Stimulated activated CD4-positive, alpha-beta T cell treated with anti-CD3 and anti-CD28 coated beads, Interleukin-15, amount 100 ng/mL, for 1 hour (primary cell): ENCODE measurements at regions not wholly inside any gene's neighbourhood (a gene's known extent, or its start where the extent isn't known, plus 50 kb on each side); places are given as distances from the start of the nearest gene placed in this dataset.

Experiments used
- DNase-seq, 2 donors: peaks; one replicate each; pipeline ENCODE4 v3.0.0-alpha.2; 2020; ENCODE audit warnings: low read depth in 1 of 2, low spot score in 1 of 2

DNA sequence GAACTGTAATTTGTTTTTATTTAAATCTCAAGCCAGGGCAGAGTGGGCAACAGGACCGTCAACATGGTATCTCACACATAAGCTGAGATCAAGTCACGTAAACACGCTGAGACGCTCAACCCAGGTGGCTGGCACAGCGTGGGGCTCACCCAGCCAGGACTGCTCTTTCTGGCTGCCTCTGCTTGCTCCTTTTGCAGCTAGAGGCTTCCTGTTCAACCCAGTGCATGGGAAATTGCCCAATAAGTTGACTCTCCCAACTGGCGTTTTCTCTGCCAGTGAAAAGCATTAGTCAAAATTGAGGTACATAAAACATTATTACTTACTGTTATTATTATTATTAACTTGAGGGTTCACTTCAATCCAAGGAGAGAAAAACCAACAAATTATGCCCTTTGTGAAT lies 398.1 kb downstream of the NR2F2 start:
- no peak for DNase-seq

DNA sequence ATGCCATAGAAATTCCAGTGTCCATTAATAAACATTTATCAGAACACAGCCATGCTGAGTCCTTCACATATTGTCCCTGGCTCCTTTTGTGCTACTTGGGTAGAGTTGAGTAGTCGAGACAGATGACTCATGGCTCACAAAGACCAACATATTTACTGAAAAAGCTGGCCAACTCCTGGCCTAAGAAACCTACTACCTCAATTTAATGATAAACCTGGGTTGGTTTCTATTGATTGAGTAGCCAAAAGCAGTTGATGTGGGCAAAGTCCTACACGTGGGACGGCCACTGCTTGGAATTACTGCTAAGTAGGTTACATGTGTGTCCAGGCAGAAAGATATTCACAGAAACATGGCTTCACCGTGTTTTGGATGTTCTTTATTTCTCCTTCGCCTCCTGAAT lies 402.2 kb downstream of the NR2F2 start:
- DNase-seq: no peak

DNA sequence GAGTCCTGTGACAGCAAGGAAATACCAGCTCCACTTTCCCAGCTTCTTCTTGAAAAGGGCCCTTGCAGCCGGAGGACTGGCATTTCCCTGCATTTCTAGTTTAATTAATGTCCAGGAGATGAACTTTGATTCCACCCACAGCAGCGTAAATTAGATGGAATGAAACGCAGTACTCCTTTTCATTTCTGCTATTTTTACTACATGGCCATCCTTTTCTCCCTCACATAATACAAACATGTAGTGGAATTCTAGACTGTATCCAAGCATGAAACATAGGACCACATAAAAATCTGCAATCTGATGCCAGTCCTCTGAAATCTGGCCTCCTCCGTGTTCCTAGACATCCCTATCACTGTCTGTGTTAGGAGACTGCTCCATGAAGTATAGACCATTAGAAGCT lies 403.2 kb downstream of the NR2F2 start:
- DNase-seq: no peak

DNA sequence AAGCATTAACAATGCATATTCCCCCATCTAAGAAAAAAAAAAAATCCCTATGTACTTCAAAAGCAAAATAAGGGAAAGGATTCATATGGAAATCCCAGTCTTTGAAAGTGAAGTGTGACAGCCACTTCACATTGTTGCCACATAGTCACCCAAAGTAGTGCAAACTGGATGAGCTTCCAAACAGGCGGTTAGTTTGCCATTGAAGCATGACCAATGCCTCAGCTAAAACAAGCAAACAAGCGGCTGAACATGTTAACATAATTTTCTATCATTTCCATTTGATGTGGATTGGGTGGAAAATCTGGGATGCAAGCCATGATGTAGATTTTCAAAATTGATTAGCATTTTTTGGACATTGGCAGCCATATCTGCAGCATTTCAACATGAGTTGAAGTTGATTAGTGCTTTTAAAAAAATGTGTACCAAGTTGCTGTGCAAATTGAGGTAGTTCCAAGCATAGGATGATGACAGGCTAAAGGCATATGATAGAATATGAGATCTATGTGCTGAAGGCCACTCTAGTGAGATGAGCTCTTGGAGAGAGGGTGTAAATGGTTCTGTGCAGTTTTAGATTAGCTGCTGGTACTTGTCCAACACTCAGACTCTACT lies 405.2 kb downstream of the NR2F2 start:
- no peak for DNase-seq

DNA sequence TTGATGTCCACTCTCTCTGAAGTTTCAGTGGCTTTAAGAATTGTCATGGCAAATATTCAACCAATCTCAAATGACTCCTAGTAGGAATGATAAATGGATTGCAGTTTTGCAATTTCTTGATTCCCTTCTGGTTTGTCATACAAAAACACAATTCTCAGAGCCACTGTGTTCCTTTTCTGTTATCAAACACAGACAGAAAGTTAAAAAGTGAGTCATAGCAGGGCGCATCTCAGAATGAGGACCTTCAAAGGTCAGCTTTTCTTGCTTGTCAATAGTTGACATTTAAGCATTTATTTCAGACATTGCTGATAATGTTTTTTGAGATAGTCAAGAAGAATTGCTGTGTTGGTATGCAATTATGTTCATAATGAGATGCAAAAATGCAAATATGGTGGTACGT lies 405.9 kb downstream of the NR2F2 start:
- DNase-seq: no peak

DNA sequence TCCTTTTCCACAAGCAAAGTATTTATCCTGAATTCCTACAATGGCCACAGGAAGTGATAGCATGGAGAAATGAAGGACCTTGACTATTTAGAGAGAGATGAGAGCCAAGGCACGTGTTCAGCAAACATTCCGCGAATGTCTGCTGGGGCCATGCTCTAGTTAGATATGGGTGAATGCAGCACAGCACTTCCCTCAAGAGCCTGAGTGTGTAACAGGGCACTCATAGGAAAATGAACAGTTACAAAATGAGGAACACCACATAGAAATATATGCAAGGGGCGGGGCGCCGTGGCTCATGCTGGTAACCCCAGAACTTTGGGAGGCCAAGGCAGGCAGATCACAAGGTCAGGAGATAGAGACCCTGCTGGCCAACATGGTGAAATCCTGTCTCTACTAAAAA lies 406.9 kb downstream of the NR2F2 start:
- DNase-seq: no peak

DNA sequence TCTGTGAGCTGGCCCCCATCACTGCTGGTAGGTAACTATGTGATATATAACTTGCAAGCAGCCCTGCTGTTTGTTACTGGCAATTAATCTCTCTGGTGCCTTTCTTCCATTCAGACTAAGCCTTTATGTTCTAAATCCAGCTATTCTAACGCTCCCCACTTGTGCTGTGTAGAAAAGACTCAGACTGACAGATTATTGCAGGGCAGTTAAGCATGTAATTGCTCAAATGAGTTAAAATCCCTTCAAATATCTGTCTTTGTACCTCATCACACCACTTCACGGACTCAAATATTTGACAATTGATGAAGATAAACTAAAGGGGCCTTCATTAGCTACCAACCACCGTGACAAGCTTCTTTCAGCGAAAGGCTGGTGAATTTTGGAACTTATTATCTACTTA lies 416.2 kb downstream of the NR2F2 start:
- DNase-seq: no peak

DNA sequence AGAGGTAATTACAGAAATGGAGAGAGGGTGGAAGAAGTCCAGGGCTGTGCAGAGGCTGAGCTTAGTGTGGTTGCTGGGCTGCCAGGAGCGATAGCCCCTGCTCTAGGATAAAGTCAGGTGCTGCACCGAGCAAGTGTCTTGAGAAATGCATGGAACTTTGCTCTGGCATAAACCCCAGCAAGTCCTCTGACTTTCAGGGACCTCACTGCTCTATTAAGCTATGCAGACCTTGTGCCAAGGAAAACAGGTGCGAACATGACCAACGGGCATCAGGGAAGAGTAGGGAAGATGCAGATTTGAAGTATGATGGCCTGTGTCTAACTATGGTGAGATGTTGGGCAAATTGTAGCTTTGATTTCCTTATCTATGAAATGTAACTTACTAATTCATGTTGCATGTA lies 416.8 kb downstream of the NR2F2 start:
- no peak for DNase-seq

DNA sequence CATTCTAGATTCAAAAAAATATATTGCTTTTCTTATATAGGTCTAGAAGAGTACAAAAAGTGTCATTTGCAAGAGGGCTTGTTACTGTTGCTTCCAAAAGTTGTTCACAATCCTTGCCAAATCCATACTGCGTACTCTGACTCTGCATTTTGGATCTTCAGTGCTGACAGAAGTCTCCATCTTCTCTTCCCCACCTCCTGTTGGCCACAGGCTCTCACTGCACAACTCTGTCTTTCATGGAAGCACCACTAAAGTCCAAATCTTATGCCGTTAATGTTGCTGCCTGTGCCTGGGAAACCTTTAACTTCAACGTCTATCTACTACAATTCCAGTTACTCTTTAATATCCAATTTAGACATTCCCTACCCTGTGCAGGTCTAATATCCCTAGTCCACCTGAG lies 419.9 kb downstream of the NR2F2 start:
- no peak for DNase-seq

DNA sequence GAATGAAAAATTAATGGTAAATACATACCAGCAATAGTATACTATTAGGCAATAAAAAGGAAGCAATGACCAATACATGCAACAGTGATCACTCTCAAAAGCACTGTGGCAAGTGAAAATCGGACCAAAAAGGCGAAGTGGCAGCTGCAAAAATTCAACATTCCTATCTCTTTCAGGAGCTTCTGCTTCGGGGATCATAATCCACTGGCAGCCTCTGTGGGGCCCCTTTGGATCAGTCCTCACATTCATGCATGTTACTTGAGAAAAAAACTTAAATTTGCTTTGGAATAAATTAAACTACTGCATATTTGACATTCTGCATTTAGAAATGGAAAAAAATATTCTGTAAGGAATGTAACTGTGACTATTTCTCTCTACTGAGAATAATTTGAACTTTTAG lies 425.6 kb downstream of the NR2F2 start:
- no peak for DNase-seq

DNA sequence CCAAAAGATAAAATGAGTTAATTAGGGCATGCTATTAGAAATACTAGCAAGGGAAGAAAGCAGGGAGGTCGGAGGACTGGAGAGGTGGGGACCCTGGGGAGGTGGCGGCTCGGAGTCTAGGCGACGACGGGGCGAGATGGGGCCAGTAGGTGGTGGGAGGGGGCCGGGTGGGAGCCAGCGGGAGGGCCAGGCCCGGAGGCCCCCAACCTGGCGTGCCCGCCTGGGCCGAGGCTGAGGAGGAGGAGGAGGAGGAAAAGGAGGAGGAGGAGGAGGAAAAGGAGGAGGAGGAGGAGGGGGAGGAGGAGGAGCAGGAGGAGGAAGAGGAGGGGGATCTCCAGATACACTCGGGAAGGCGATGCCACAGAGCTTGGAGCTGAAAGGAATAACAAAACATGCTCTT lies 426.2 kb downstream of the NR2F2 start:
- no peak for DNase-seq

DNA sequence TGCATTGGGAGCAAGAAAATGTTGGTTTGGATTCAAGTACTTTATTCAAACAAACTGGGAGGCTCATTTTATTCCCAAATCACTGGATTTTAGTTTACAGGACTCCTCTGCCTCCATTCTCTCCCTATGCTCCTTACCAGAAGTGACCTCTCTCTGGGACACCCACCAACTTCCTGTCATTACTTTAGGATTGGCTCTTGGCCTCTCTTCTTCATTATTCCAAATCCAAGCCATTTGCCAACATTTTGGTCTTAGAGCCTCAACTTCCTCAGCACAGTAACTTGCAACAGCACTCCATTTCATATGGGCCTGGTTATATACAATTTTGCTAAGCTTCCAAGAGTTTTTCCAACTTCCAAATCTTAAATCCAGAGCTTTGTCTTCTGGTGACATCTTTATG lies 432.1 kb downstream of the NR2F2 start:
- DNase-seq: no peak

DNA sequence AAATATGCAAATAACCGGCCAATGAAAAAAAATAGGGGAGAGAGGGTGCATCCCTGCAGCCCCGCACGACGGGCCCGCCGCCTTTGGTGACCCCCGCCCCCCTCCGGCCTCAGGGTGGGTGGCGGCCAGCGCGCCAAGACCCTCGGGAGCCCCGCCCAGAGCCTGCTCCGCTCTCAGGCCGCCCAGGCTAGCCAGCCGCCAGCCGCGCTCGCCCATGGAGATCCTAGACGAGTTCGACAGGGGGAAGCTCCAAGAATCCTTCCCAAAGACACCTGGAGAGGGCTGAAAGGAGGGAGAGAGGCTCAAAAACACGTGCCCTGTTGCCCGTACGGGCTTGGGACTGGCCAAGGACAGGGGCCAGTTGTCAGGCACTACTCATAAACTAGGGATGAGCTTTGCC lies 434.0 kb downstream of the NR2F2 start:
- no peak for DNase-seq

DNA sequence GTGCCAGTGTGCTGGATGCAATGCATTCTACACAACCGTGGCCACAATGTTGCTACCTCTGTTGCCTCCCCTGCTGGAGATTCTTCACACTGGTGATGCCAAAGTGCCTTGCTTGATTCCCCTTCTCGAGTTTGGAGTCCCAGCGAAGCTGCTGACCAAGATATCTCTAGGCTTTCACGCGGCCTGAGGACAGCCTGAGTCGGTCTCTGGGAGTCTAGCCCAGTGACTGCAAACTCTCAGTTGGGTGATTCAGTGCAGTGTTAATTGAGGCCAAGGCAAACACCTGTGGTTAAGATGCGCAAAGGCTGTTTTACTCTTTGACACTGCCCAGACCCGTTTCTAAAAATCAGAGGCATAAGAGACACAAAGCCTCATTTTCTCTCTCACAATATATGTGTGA lies 434.4 kb downstream of the NR2F2 start:
- DNase-seq: no peak

DNA sequence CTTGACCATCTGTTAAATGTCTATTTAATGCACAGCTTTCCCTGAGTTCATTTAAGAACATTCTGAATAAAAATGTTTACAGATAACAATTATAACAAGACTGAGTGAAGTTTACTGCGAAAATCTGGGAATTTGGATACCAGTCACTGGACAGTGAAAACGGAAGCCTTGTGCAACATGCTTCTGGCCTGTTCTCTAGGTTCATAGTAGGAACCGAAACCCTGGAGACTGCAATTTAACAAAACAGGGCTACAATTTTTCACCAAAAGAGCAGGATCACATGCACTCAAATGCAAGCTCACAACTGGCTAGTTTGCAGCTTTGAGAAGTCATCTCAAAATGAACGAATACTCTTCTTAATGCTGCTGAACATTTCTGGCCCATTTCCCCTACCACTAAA lies 435.9 kb downstream of the NR2F2 start:
- no peak for DNase-seq

DNA sequence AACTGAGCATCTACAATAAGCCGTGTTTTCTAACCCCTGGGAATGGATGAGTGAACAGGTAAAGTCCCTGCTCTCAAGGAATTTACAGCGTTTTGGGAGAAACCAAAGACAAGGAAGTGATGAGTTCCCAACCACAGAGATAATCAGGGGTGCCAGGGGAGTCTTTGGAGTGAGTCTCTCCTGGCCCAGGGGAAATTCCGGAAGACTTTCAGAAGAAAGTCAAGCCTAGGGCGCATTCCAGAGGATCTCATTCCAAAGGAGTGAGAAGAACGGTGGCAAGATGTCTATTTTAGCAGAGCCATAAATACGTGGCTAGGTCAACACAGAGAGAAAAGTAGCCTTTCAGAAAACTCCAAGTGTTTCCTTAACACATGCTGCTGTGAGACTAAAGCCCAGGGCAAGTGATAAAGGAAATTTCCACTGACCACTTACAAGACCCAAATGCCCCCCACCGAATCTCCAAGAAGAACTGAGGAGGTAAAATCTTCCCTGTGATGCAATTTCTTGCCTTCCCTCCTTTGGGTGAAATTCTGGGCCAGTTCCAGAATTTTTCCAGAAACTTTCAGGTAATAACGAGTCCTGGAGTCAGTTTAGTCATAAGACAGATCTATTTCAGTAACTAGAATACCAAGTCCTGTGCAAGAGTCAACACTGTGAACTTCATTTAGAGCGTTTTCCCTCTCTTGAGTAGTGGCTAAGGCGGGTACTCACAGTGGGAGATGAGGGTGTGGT lies 437.4 kb downstream of the NR2F2 start:
- no peak for DNase-seq

DNA sequence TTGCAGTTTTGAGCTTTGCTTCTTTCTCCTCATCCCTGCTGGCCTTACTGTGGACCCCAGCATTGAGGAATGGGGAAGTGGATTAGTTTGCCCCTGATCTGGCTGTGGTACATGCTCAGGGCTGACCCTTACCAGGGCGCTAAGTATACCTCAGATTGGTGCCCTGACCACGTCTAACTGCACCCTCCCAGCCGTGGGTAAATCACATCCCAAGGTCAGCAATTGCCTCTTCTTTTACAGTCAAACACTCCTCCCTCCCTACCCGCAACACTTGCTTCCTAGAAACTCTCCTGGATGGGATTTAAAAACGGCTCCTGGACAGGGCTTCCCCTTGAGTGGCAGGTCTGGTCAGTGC lies 437.9 kb downstream of the NR2F2 start:
- DNase-seq: no peak

DNA sequence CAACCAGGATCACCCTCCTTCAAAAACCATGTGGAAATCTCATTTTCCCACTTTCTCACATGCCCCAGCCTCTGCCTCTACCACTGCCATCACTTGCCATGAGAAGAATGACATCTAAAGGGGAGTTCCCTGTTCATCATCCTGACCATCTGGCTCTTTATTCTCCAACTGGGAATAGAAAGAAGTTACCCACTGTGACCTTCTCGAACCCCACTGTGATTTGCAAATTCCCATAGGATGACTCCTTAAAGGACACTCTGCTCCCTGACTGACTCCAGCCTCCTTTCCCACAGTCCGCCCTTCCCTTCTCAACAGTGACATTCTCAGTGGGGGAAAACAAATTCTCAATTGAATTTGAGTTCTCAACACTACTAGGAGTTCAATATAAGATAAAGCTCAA lies 440.5 kb downstream of the NR2F2 start:
- DNase-seq: no peak

DNA sequence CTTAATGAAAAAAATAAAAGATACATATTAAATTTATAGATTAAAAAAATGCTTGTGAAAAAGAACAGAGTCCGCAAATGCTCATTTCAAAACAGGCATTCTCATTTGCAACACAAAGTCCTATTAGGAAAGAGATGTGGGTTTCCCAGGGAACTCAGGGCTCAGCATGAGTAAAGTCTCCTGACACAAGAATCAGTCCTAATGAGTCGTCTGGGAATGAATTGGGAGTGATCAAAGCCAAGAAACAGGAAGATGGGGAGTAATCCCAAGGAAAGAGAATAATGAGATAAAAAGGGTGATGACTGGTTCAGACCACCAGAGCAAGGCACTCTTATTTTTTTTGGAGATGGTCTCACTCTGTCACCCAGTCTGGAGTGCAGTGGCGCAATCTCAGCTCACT lies 443.7 kb downstream of the NR2F2 start:
- DNase-seq: no peak

DNA sequence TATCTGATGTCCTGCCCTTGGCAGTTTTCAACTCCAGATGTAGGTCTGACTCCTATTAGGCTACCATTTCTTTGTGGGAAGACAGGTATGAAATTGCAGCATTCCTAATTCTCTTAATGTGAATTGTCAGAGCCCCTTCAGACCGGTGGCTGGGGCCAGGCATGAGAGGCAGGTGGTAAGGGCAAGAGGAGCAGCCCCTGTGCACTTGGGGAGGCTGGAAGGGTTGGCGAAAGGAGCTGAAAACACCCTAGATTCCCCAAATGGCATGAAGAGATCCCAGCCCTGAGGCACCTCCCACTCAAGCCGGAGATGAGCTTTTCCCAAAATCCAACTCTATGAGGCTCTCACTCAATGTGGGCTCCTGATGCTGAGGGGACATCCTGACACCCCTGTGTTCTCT lies 453.2 kb downstream of the NR2F2 start:
- DNase-seq: no peak

DNA sequence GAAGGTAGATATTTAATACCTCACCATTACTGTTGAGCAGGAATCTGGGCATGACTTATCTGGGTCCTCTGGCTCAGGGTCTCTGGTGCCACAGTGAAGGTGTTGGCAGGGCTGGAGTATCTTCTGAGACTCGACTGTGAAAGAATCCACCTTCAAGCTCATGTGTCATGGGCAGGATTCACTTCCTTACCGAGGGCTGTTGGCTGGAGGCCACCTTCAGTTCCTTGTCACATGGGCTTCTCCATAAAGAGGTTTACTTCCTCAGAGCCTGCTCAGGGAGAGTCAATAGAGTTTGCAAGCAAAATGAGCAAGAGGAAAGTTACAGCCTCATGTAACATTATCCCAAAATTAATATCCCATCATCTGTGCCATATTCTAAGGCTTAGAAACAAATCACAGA lies 459.5 kb downstream of the NR2F2 start:
- no peak for DNase-seq

DNA sequence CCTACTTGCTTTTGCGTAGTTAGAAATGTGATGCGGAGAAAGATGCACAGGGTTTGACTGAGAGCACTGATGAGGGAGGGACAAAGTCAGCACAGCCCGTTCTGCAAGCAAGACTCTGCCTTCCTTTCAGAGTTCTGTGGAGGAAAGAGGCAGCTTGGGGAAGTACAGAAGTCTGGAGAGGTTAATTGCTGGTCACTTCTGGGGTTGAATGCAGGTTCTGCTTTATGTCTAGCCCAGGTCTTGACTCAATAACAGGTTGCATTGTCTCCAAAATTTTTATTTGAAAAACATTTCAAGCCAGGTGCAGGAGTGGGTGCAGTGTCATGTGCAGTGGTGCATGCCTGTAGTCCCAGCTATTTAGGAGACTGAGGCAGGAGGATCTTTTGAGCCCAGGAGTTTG lies 461.7 kb downstream of the NR2F2 start:
- DNase-seq: no peak

DNA sequence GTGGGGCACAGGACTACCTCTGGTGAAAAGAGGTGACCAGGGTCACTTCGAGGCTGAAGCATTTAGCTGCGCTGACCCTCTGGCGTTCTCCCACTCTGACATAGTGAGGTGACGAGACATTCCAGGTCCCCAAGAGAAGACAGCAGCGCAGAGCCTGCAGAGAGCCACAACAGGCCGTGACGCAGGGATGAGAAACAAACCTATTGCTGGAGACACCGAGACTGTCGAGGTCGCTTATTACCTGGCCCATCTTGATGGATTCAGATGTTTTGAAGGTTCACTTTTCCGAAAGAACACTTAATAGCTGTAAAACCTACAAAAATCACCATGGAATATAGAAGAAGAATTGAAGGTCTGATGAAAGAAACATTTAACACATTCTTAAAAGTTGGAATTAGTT lies 466.3 kb downstream of the NR2F2 start:
- no peak for DNase-seq
